HepG2 (cell line): ENCODE measurements at regions not wholly inside any gene's neighbourhood (a gene's known extent, or its start where the extent isn't known, plus 50 kb on each side); places are given as distances from the start of the nearest gene placed in this dataset.

Source experiments
- EEA1 ChIP-seq: sonication (generic); formaldehyde crosslinking; IDR thresholded peaks from 2 replicates; pipeline ENCODE4 v1.5.1; 2020; ENCODE audit warnings: mild to moderate bottlenecking, missing genetic modification reagents, borderline replicate concordance
- FOSL1 ChIP-seq: sonication (generic); formaldehyde crosslinking; IDR thresholded peaks from 2 replicates; pipeline ENCODE4 v1.9.0; 2021; ENCODE audit warnings: missing genetic modification reagents, borderline replicate concordance
- HOXA7 ChIP-seq: sonication (generic); formaldehyde crosslinking; IDR thresholded peaks from 2 replicates; pipeline ENCODE4 v1.8.1; 2022; ENCODE audit warnings: mild to moderate bottlenecking, missing genetic modification reagents, moderate library complexity
- IKZF1 ChIP-seq: fragments of 450-650 bp; IDR thresholded peaks from 2 replicates; pipeline ENCODE4 v1.7.1; 2016
- TF ChIP-seq, protein P1 (sequence below): sonication (generic); formaldehyde crosslinking; IDR thresholded peaks from 2 replicates; pipeline ENCODE4 v1.8.0; 2022; ENCODE audit warnings: mild to moderate bottlenecking, missing genetic modification reagents, borderline replicate concordance
- TF ChIP-seq, protein P2 (sequence below): sonication (generic); formaldehyde crosslinking; IDR thresholded peaks from 2 replicates; pipeline ENCODE4 v1.4.0; 2020; ENCODE audit warnings: missing genetic modification reagents
- TF ChIP-seq, protein P3 (sequence below): sonication (generic); formaldehyde crosslinking; IDR thresholded peaks from one replicate; pipeline ENCODE4 v1.5.1; 2020; ENCODE audit warnings: mild to moderate bottlenecking, missing genetic modification reagents; ENCODE audit errors: not compliant biosample characterization

DNA sequence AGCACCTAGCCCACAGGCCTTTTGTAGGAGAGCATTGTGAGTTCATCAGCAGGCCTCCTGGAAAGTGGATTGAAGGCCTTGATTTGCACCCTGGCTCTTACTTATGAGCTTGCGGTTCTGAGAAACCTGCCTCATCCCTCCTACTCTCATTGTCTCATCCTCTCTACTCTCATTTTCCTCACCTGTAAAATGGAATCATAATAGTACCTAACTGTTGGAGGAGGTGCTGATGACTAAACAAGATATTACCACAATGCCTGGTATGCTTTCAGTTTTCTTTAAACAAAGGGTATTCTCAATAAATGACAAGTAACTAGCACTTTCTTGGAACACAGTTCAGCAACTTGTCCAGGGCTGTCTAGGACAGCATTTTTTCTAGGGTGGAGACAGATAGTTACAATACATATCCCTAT, 243.1 kb upstream of the MAF start:
- no peak for TF ChIP-seq FOSL1 (CRISPR knock-in tag)
- no peak for TF ChIP-seq IKZF1
- TF ChIP-seq, protein P1, sequence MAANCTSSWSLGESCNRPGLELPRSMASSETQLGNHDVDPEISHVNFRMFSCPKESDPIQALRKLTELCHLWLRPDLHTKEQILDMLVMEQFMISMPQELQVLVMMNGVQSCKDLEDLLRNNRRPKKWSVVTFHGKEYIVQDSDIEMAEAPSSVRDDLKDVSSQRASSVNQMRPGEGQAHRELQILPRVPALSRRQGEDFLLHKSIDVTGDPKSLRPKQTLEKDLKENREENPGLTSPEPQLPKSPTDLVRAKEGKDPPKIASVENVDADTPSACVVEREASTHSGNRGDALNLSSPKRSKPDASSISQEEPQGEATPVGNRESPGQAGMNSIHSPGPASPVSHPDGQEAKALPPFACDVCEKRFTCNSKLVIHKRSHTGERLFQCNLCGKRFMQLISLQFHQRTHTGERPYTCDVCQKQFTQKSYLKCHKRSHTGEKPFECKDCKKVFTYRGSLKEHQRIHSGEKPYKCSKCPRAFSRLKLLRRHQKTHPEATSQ (CRISPR knock-in tag) = no peak
- TF ChIP-seq, protein P2, sequence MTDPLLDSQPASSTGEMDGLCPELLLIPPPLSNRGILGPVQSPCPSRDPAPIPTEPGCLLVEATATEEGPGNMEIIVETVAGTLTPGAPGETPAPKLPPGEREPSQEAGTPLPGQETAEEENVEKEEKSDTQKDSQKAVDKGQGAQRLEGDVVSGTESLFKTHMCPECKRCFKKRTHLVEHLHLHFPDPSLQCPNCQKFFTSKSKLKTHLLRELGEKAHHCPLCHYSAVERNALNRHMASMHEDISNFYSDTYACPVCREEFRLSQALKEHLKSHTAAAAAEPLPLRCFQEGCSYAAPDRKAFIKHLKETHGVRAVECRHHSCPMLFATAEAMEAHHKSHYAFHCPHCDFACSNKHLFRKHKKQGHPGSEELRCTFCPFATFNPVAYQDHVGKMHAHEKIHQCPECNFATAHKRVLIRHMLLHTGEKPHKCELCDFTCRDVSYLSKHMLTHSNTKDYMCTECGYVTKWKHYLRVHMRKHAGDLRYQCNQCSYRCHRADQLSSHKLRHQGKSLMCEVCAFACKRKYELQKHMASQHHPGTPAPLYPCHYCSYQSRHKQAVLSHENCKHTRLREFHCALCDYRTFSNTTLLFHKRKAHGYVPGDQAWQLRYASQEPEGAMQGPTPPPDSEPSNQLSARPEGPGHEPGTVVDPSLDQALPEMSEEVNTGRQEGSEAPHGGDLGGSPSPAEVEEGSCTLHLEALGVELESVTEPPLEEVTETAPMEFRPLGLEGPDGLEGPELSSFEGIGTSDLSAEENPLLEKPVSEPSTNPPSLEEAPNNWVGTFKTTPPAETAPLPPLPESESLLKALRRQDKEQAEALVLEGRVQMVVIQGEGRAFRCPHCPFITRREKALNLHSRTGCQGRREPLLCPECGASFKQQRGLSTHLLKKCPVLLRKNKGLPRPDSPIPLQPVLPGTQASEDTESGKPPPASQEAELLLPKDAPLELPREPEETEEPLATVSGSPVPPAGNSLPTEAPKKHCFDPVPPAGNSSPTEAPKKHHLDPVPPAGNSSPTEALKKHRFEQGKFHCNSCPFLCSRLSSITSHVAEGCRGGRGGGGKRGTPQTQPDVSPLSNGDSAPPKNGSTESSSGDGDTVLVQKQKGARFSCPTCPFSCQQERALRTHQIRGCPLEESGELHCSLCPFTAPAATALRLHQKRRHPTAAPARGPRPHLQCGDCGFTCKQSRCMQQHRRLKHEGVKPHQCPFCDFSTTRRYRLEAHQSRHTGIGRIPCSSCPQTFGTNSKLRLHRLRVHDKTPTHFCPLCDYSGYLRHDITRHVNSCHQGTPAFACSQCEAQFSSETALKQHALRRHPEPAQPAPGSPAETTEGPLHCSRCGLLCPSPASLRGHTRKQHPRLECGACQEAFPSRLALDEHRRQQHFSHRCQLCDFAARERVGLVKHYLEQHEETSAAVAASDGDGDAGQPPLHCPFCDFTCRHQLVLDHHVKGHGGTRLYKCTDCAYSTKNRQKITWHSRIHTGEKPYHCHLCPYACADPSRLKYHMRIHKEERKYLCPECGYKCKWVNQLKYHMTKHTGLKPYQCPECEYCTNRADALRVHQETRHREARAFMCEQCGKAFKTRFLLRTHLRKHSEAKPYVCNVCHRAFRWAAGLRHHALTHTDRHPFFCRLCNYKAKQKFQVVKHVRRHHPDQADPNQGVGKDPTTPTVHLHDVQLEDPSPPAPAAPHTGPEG = no peak
- no peak for TF ChIP-seq HOXA7
- TF ChIP-seq, protein P3, sequence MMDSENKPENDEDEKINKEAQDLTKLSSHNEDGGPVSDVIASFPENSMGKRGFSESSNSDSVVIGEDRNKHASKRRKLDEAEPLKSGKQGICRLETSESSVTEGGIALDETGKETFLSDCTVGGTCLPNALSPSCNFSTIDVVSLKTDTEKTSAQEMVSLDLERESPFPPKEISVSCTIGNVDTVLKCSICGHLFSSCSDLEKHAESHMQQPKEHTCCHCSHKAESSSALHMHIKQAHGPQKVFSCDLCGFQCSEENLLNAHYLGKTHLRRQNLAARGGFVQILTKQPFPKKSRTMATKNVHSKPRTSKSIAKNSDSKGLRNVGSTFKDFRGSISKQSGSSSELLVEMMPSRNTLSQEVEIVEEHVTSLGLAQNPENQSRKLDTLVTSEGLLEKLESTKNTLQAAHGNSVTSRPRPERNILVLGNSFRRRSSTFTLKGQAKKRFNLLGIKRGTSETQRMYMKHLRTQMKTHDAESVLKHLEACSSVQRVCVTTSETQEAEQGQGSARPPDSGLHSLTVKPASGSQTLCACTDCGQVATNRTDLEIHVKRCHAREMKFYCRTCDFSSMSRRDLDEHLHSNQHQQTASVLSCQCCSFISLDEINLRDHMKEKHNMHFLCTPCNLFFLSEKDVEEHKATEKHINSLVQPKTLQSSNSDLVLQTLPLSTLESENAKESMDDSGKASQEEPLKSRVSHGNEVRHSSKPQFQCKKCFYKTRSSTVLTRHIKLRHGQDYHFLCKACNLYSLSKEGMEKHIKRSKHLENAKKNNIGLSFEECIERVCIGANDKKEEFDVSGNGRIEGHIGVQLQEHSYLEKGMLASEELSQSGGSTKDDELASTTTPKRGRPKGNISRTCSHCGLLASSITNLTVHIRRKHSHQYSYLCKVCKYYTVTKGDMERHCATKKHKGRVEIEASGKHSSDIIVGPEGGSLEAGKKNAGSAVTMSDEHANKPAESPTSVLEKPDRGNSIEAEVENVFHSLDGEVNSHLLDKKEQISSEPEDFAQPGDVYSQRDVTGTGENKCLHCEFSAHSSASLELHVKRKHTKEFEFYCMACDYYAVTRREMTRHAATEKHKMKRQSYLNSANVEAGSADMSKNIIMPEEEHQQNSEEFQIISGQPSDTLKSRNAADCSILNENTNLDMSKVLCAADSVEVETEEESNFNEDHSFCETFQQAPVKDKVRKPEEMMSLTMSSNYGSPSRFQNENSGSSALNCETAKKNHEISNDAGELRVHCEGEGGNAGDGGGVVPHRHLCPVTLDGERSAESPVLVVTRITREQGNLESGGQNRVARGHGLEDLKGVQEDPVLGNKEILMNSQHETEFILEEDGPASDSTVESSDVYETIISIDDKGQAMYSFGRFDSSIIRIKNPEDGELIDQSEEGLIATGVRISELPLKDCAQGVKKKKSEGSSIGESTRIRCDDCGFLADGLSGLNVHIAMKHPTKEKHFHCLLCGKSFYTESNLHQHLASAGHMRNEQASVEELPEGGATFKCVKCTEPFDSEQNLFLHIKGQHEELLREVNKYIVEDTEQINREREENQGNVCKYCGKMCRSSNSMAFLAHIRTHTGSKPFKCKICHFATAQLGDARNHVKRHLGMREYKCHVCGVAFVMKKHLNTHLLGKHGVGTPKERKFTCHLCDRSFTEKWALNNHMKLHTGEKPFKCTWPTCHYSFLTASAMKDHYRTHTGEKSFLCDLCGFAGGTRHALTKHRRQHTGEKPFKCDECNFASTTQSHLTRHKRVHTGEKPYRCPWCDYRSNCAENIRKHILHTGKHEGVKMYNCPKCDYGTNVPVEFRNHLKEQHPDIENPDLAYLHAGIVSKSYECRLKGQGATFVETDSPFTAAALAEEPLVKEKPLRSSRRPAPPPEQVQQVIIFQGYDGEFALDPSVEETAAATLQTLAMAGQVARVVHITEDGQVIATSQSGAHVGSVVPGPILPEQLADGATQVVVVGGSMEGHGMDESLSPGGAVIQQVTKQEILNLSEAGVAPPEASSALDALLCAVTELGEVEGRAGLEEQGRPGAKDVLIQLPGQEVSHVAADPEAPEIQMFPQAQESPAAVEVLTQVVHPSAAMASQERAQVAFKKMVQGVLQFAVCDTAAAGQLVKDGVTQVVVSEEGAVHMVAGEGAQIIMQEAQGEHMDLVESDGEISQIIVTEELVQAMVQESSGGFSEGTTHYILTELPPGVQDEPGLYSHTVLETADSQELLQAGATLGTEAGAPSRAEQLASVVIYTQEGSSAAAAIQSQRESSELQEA (CRISPR knock-in tag) = no peak
- TF ChIP-seq EEA1 (CRISPR knock-in tag) = no peak
